Mucosa of descending colon (tissue), 3 donors: ENCODE measurements at regions not wholly inside any gene's neighbourhood (a gene's known extent, or its start where the extent isn't known, plus 50 kb on each side); places are given as distances from the start of the nearest gene placed in this dataset.

Experiments
- ATAC-seq: fragments of 200-7000 bp; cut with Tn5 transposase; one replicate; pipeline ENCODE4 v1.9.1; 2020; ENCODE audit warnings: mild to moderate bottlenecking, moderate library complexity
- DNase-seq, 3 donors: peaks; one replicate each; pipeline ENCODE4 v3.0.0-alpha.2; 2020
- H3K36me3 ChIP-seq: fragments of 200-600 bp; one replicate; pipeline ENCODE4 v1.8.0; 2021; ENCODE audit warnings: low read depth, mild to moderate bottlenecking
- H3K4me1 ChIP-seq: fragments of 200-600 bp; one replicate; pipeline ENCODE4 v1.8.0; 2021; ENCODE audit warnings: low read depth, mild to moderate bottlenecking
- H3K4me3 ChIP-seq: fragments of 200-600 bp; one replicate; pipeline ENCODE4 v1.8.0; 2021; ENCODE audit warnings: mild to moderate bottlenecking
- H3K9me3 ChIP-seq: fragments of 200-600 bp; one replicate; pipeline ENCODE4 v1.8.0; 2021; ENCODE audit warnings: mild to moderate bottlenecking
- intact Hi-C, 2 donors: fragments of 100-400 bp; cut with DNase I in 1 of 2; cut with micrococcal nuclease in 1 of 2; formaldehyde crosslinking; loops; one replicate each; pipeline versions ENCODE4 v1.11.0 to v1.11.1; 2022; cut with DNase I, micrococcal nuclease
- TF ChIP-seq, protein P1 (sequence below): fragments of 200-600 bp; IDR thresholded peaks from one replicate; pipeline ENCODE4 v1.8.0; 2022; ENCODE audit warnings: antibody characterized with exemption, mild to moderate bottlenecking
- donor health status: DM: no; HTN: no; CAD: no; lungs with moderate emphysema.
- donor health status: DM: no; HTN: no; CAD: no.
- donor health status: DM: no; HTN: yes; CAD: no.

DNA sequence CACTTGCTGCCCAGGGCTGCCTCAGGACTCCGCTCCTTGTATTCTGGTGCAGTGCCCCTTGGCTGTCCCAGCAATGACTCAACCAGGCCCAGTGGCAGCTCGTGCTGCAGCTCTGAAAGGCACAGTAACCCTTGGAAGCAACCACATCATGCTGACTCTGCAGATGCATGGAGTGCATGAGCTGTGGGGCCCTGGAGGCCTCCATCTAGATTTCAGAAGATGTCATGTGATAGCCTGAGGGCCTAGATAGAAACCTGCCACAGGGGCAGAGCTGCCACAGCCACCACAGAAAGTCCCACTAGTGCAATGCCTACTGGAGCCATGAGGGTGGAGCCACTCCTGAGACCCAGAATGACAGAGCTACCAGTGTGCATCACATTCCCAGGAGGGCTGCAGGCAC lies 117.1 kb upstream of the SMAD3 start:
- no peaks in the 10 kb centered on the region for H3K9me3 ChIP-seq
- no peaks in the 10 kb centered on the region for H3K36me3 ChIP-seq
- no peak for ATAC-seq
- intact Hi-C loops, result loop anchor here in 1 of 2 donors (10.0 kb wide), 2 partner anchors 357 to 487 kb away; no protein-coding TSS in a partner anchor
- H3K4me3 ChIP-seq, result no peak overlapping the region
- DNase-seq, result no peak
- H3K4me1 ChIP-seq, result peaks cover 5% of the 10 kb centered on the region
- TF ChIP-seq, protein P1, sequence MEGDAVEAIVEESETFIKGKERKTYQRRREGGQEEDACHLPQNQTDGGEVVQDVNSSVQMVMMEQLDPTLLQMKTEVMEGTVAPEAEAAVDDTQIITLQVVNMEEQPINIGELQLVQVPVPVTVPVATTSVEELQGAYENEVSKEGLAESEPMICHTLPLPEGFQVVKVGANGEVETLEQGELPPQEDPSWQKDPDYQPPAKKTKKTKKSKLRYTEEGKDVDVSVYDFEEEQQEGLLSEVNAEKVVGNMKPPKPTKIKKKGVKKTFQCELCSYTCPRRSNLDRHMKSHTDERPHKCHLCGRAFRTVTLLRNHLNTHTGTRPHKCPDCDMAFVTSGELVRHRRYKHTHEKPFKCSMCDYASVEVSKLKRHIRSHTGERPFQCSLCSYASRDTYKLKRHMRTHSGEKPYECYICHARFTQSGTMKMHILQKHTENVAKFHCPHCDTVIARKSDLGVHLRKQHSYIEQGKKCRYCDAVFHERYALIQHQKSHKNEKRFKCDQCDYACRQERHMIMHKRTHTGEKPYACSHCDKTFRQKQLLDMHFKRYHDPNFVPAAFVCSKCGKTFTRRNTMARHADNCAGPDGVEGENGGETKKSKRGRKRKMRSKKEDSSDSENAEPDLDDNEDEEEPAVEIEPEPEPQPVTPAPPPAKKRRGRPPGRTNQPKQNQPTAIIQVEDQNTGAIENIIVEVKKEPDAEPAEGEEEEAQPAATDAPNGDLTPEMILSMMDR, result no peak

DNA sequence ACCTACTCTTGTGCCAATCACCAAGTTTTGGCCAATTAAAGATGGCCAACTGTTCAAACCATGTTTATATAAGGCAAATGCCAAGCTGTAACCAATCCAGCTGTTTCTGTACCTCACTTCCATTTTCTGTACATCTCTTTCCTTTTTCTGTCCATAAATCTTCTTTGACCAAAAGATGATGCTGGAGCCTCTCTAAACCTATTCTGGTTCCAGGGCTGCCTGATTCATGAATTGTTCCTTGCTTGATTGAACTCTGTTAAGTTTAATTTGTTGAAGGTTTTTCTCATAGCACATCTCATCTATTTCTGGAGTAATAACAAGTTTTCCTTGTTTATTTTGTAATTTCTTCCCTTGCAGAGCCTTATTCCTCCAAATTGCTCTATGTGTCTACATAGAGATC lies 115.3 kb upstream of the SMAD3 start:
- Histone ChIP-seq H3K9me3 (no peaks in the 10 kb centered on the region), H3K36me3 (no peaks in the 10 kb centered on the region), H3K4me3 (no peak overlapping the region), H3K4me1 (no peaks in the 10 kb centered on the region)
- TF ChIP-seq, protein P1, result no peak
- intact Hi-C loops, result no loop called here
- DNase-seq (no peak), ATAC-seq (no peak)

DNA sequence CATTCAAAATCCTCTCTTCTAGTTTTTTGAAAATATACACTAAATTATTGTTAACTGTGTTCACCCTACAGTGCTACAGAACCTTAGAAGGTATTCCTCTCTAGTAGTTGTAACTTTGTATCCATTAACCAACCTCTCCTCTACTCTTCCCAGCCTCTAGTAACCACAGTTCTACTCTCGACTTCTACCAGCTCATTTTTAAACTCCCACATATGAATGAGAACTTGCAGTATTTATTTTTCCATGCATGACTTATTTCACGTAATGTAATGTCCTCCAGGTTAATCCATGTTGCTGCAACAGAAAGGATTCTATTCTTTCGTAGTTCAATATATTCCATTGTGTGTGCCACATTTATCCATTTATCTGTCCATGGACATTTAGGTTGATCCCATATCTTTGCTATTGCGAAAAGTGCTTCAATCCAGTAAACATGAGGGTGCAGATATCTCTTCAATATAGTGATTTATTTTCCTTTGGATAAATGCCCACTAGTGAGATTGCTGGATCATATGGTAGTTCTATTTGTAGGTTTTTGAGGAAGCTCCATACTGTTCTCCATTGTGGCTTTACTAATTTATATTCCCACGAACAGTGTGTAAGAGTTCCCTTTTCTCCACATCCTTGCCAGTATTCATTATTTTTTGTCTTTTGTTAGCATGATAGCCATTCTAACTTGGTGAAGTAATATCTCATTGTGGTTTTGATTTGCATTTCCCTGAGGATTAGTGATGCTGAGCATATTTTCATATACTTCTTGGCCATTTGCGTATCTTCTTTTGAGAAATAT lies 113.7 kb upstream of the SMAD3 start:
- DNase-seq, result no peak
- H3K4me1 ChIP-seq, result no peaks in the 10 kb centered on the region
- no peaks in the 10 kb centered on the region for H3K9me3 ChIP-seq
- no peak overlapping the region for H3K4me3 ChIP-seq
- intact Hi-C loops, result no loop called here
- TF ChIP-seq, protein P1, result no peak
- no peak for ATAC-seq
- no peaks in the 10 kb centered on the region for H3K36me3 ChIP-seq

DNA sequence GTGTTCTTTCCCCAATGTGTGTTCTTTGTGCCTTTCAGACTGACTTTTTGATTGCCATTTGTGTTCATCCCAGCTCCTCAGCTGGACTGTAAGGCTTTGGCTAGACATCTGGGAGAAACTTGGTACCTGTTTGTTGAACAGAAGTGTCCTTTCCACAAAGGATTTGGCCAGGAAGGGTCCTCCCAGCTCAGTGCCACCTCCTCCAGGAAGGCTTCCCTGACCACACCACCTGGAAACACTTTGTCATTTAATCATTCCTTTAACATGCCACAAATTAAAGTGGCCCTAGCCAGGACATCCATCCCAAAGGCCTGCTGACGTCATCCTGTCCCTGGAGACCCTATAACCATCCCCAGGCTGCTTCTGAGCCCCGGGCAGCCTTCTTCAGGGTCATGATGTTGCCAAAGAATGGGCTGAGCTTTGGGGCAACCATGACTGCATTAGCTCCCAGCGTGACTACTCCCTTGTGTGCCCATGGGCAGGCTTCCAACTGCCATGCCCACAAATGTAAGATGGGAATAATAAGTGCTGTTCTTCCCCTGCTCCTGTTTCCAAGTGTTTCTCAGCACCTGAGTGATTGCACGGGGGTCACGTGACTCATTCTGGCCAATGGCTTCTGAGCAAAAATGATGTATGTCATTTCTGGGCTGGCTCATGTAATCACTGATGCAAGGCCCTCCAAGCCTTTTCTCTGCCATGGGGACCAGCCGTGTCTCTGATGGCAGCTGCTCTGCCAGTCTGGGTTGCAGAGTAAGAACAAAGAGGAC lies 112.5 kb upstream of the SMAD3 start:
- ATAC-seq (no peak), DNase-seq (no peak)
- intact Hi-C loops, result no loop called here
- no peaks in the 10 kb centered on the region for H3K9me3 ChIP-seq
- H3K36me3 ChIP-seq, result no peaks in the 10 kb centered on the region
- no peak overlapping the region for H3K4me3 ChIP-seq
- TF ChIP-seq, protein P1, result no peak
- H3K4me1 ChIP-seq, result no peaks in the 10 kb centered on the region

DNA sequence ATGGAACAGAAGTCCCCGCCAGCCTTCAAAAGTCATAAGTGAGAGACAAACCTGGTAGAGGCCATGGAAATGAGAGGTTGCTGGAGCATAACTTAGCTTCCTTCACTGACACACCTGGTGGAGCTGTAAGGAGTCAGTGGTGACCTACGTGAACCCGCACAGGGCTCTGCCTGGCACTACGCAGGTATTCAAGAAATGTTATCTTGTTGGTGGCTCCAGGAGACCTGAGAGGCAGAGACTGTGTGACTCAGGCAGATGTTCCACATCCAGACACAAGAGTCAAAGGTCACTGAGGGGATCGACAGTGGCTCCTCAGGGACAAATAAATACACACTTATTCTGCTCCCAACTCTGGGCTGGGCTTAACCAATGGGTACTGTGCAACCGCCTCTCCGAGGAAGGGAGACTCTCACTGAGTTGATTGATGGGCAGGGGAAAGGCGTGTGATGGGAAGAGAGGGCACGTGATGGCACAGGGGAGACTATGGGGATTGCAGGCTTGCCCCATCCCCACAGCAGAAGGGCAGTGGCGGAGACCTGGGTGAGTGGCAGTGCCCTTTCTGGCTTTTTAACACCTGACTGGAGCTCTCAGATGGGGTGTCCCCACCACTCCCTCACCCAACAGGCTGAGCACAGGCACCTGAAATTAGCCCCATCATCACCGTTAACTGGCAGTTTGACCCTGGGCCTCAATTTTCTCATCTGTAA lies 111.7 kb upstream of the SMAD3 start:
- no peaks in the 10 kb centered on the region for H3K4me1 ChIP-seq
- TF ChIP-seq, protein P1, result no peak
- ATAC-seq (no peak), DNase-seq (no peak)
- no peak overlapping the region for H3K4me3 ChIP-seq
- intact Hi-C loops, result no loop called here
- H3K36me3 ChIP-seq, result no peaks in the 10 kb centered on the region
- no peaks in the 10 kb centered on the region for H3K9me3 ChIP-seq
